B cell (primary cell): ENCODE measurements at regions not wholly inside any gene's neighbourhood (a gene's known extent, or its start where the extent isn't known, plus 50 kb on each side); places are given as distances from the start of the nearest gene placed in this dataset.

ENCODE experiments used
- ATAC-seq: fragments of 200-7000 bp; cut with Tn5 transposase; one replicate; pipeline ENCODE4 v1.10.0; 2021; ENCODE audit warnings: low read depth, mild to moderate bottlenecking, moderate number of reproducible peaks, moderate library complexity
- CTCF ChIA-PET: fragments of 350-600 bp; sonication (Branson Sonifier 250); formaldehyde crosslinking; loops from one replicate; lab custom pipeline; 2021; ENCODE audit warnings: antibody characterized with exemption, inconsistent platforms; lab: Charles Lee
- POLR2A ChIA-PET: fragments of 350-600 bp; sonication (Branson Sonifier 250); formaldehyde crosslinking; loops from one replicate; lab custom pipeline; 2021; ENCODE audit warnings: antibody characterized with exemption; lab: Charles Lee
- DNase-seq: peaks from one replicate; pipeline ENCODE4 v3.0.0; 2013
- H2AFZ ChIP-seq: 2 replicates; pipeline ENCODE4 v1.6.1; 2012; ENCODE audit warnings: mild to moderate bottlenecking, low read depth, low read length; ENCODE audit not compliant: insufficient read depth, poor library complexity, severe bottlenecking
- H3K27ac ChIP-seq, 2 donors: 1 replicate in 1 of 2; 2 replicates in 1 of 2; pipeline ENCODE4 v1.5.1; 2012 to 2013; ENCODE audit warnings: low read length in 2 of 2, mild to moderate bottlenecking in 2 of 2, moderate library complexity in 1 of 2
- H3K27me3 ChIP-seq, 4 experiments: fragments of 200-600 bp in 1 of 4; sonication (generic) in 1 of 4; replicated peaks in 1 of 4; 1 replicate in 2 of 4; 2 replicates in 2 of 4; pipeline versions ENCODE4 v1.6.1 to v1.7.0; 2013 to 2016; ENCODE audit warnings: low read length in 3 of 4, mild to moderate bottlenecking in 2 of 4, mixed read lengths in 1 of 4, moderate library complexity in 1 of 4; ENCODE audit not compliant: insufficient read depth in 4 of 4, control insufficient read depth in 3 of 4; ENCODE audit errors: control extremely low read depth in 1 of 4
- H3K36me3 ChIP-seq, 2 experiments: replicated peaks in 1 of 2; 1 replicate in 1 of 2; 2 replicates in 1 of 2; pipeline versions ENCODE4 v1.6.1 to v1.7.1; 2013; ENCODE audit warnings: low read length in 1 of 2; ENCODE audit not compliant: insufficient read depth in 2 of 2, control insufficient read depth in 1 of 2; ENCODE audit errors: control extremely low read depth in 1 of 2, extremely low read depth in 1 of 2
- H3K4me1 ChIP-seq, 2 donors: fragments of 200-600 bp in 1 of 2; sonication (generic) in 1 of 2; 1 replicate in 1 of 2; 2 replicates in 1 of 2; pipeline versions ENCODE4 v1.5.1 to v1.6.1; 2013 to 2017; ENCODE audit warnings: low read length in 2 of 2; ENCODE audit not compliant: control insufficient read depth in 2 of 2, insufficient read depth in 2 of 2
- H3K4me2 ChIP-seq: replicated peaks from 2 replicates; pipeline ENCODE3; 2012; ENCODE audit warnings: mild to moderate bottlenecking, low read depth, low read length; ENCODE audit not compliant: poor library complexity, severe bottlenecking
- H3K4me3 ChIP-seq, 5 experiments: fragments of 200-600 bp in 1 of 5; sonication (generic) in 1 of 5; 1 replicate in 3 of 5; 2 replicates in 2 of 5; pipeline versions ENCODE4 v1.5.1 to v1.7.0; 2011 to 2016; ENCODE audit warnings: low read length in 4 of 5, mild to moderate bottlenecking in 4 of 5, low read depth in 2 of 5, control low read depth in 1 of 5, moderate library complexity in 1 of 5; ENCODE audit not compliant: insufficient read depth in 1 of 5; ENCODE audit errors: control extremely low read depth in 1 of 5, extremely low read depth in 1 of 5
- H3K79me2 ChIP-seq: fragments of 200-600 bp; sonication (generic); one replicate; pipeline ENCODE4 v1.6.0; 2016; ENCODE audit warnings: low read length; ENCODE audit not compliant: control insufficient read depth, insufficient read depth
- H3K9ac ChIP-seq: fragments of 200-600 bp; sonication (generic); 2 replicates; pipeline ENCODE4 v1.6.1; 2017; ENCODE audit warnings: mild to moderate bottlenecking, low read length, moderate library complexity
- H3K9me3 ChIP-seq, 3 donors: one replicate each; pipeline versions ENCODE4 v1.6.1 to v1.7.1; 2013; ENCODE audit warnings: low read length in 2 of 3; ENCODE audit not compliant: control insufficient read depth in 2 of 3, insufficient read depth in 1 of 3; ENCODE audit errors: control extremely low read depth in 1 of 3
- H4K20me1 ChIP-seq: 2 replicates; pipeline ENCODE4 v1.6.0; 2012; ENCODE audit warnings: mild to moderate bottlenecking, low read length; ENCODE audit not compliant: insufficient read depth, control insufficient read depth, poor library complexity, severe bottlenecking
- H3K27ac Mint-ChIP-seq: one replicate; pipeline ENCODE4 v1.8.0; 2021; ENCODE audit warnings: mixed read lengths
- H3K27me3 Mint-ChIP-seq: one replicate; pipeline ENCODE4 v1.8.0; 2021; ENCODE audit warnings: mixed read lengths
- H3K4me1 Mint-ChIP-seq: one replicate; pipeline ENCODE4 v1.8.0; 2021; ENCODE audit warnings: mixed read lengths
- H3K4me3 Mint-ChIP-seq: one replicate; pipeline ENCODE4 v1.8.0; 2021; ENCODE audit warnings: mixed read lengths
- H3K9me3 Mint-ChIP-seq: one replicate; pipeline ENCODE4 v1.8.0; 2022; ENCODE audit warnings: mixed read lengths; ENCODE audit not compliant: insufficient read depth
- CTCF ChIP-seq: fragments of 200-600 bp; IDR thresholded peaks from one replicate; pipeline ENCODE4 v1.8.0; 2022; ENCODE audit warnings: antibody characterized with exemption, mild to moderate bottlenecking
- EZH2 ChIP-seq: IDR thresholded peaks from 2 replicates; pipeline ENCODE4 v1.6.1; 2012; ENCODE audit warnings: borderline replicate concordance, low read depth, mild to moderate bottlenecking, moderate library complexity, low read length; ENCODE audit not compliant: insufficient read depth, poor library complexity, severe bottlenecking
- WGBS: methylation state at CpG from one replicate; pipeline ENCODE4 v1.1.5; 2013; ENCODE audit warnings: missing lambda C conversion rate; ENCODE audit not compliant: insufficient coverage; 5-methylcytosine and 5-hydroxymethylcytosine counted together
- intact Hi-C: fragments of 100-400 bp; cut with micrococcal nuclease; formaldehyde crosslinking; loops from one replicate; pipeline ENCODE4 v1.10.0; 2022

GRCh38 chr16:52089476-52089875, 457.5 kb downstream of the TOX3 start:
- Histone ChIP-seq H3K4me3 (no peak overlapping the region), H3K79me2 (no peaks in the 10 kb centered on the region), H3K27ac (no peak overlapping the region), H3K9ac (no peak overlapping the region), H3K4me2 (no peak overlapping the region), H3K9me3 (no peaks in the 10 kb centered on the region), H3K36me3 (no peaks in the 10 kb centered on the region), H3K27me3 (no peaks in the 10 kb centered on the region), H4K20me1 (no peaks in the 10 kb centered on the region), H2AFZ (no peak overlapping the region), H3K4me1 (no peaks in the 10 kb centered on the region)
- intact Hi-C loops, result no loop called here
- Mint-ChIP-seq H3K27ac (no peak overlapping the region), H3K4me1 (no peaks in the 10 kb centered on the region), H3K9me3 (no peaks in the 10 kb centered on the region), H3K27me3 (no peaks in the 10 kb centered on the region), H3K4me3 (no peak overlapping the region)
- no peak for ATAC-seq
- 75% methylated on average over 1 of the region's 1 CpG for WGBS
- no peak for DNase-seq
- TF ChIP-seq EZH2 (no peak), CTCF (no peak)
- ChIA-PET CTCF (no interaction called here), POLR2A (no interaction called here)

- no peak overlapping the region for H3K4me3 ChIP-seq
- no peak overlapping the region for H2AFZ ChIP-seq
- H3K4me1 ChIP-seq, result no peaks in the 10 kb centered on the region
- no peaks in the 10 kb centered on the region for H3K36me3 ChIP-seq
- no peaks in the 10 kb centered on the region for H3K9me3 Mint-ChIP-seq
- no peak for ATAC-seq
- H3K4me3 Mint-ChIP-seq, result no peak overlapping the region
- H3K4me2 ChIP-seq, result no peak overlapping the region
- no peaks in the 10 kb centered on the region for H3K4me1 Mint-ChIP-seq
- no peak overlapping the region for H3K9ac ChIP-seq
- TF ChIP-seq CTCF, result no peak
- TF ChIP-seq EZH2, result no peak
- DNase-seq, result no peak
- CTCF ChIA-PET, result no interaction called here
- POLR2A ChIA-PET, result no interaction called here
- H3K27me3 Mint-ChIP-seq, result no peaks in the 10 kb centered on the region
- no peak overlapping the region for H3K27ac ChIP-seq
- no peak overlapping the region for H3K27ac Mint-ChIP-seq
- H3K79me2 ChIP-seq, result no peaks in the 10 kb centered on the region
- H3K27me3 ChIP-seq, result no peaks in the 10 kb centered on the region
- no peaks in the 10 kb centered on the region for H4K20me1 ChIP-seq
- intact Hi-C loops, result no loop called here
- H3K9me3 ChIP-seq, result no peaks in the 10 kb centered on the region
- no CpG with 5 or more reads among the region's 1 CpG for whole genome bisulfite sequencing
These were observed 460.0 kb downstream of the TOX3 start for GRCh38 chr16:52086901-52087300.
